Left lung (tissue), 4 donors: ENCODE measurements at regions not wholly inside any gene's neighbourhood (a gene's known extent, or its start where the extent isn't known, plus 50 kb on each side); places are given as distances from the start of the nearest gene placed in this dataset.

Experiments
- ATAC-seq: fragments of 200-7000 bp; cut with Tn5 transposase; one replicate; pipeline ENCODE4 v1.9.1; 2020; ENCODE audit warnings: moderate library complexity
- DNase-seq, 4 donors: peaks; one replicate each; pipeline ENCODE4 v3.0.0-alpha.2; 2013 to 2020
- H3K27ac ChIP-seq, 2 donors: fragments of 200-600 bp; sonication (generic) in 1 of 2; one replicate each; pipeline versions ENCODE4 v1.5.0 to v1.8.0; 2020 to 2021
- H3K27me3 ChIP-seq, 2 donors: fragments of 200-600 bp; sonication (generic) in 1 of 2; one replicate each; pipeline versions ENCODE4 v1.5.0 to v1.8.0; 2020 to 2021
- H3K36me3 ChIP-seq, 2 donors: fragments of 200-600 bp; sonication (generic) in 1 of 2; one replicate each; pipeline versions ENCODE4 v1.5.0 to v1.8.0; 2020 to 2021
- H3K4me1 ChIP-seq, 2 donors: fragments of 200-600 bp; one replicate each; pipeline ENCODE4 v1.8.0; 2021
- H3K4me3 ChIP-seq, 2 donors: fragments of 200-600 bp; sonication (generic) in 1 of 2; one replicate each; pipeline versions ENCODE4 v1.5.0 to v1.8.0; 2020 to 2021; ENCODE audit warnings: mild to moderate bottlenecking in 1 of 2
- H3K9me3 ChIP-seq, 2 donors: fragments of 200-600 bp; sonication (generic) in 1 of 2; one replicate each; pipeline versions ENCODE4 v1.5.0 to v1.8.0; 2020 to 2021
- intact Hi-C, 2 donors: fragments of 100-400 bp; cut with DNase I; formaldehyde crosslinking; loops; one replicate each; pipeline versions ENCODE4 v1.11.2 to v1.14.2; 2022
- TF ChIP-seq, protein P1 (sequence below), 2 donors: fragments of 200-600 bp; sonication (generic) in 1 of 2; IDR thresholded peaks; one replicate each; pipeline versions ENCODE4 v1.5.0 to v1.8.0; 2021; ENCODE audit warnings: antibody characterized with exemption in 2 of 2
- donor health status: DM: no; HTN: yes; CAD: no.
- donor health status: DM: no; HTN: no; CAD: no.

DNA sequence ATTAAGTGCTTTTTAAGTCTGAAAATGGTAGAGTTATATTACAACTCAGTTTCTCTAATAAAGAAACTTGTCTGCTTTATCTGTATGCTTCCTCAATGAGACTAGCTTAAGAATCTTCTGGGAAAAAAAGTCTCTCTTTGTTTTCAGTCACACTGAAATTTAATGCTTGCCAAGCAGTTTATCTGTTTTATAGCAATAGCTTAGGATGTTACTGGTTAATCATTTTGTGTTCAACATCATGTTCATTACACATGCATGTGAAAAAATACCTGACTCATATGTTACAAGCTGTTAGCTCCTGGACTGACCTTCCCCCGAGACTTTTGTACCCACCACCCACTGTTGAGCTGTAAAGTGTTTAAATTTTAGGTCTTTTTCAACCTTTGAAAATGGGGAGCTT, 706.2 kb upstream of the CBLB start:
- DNase-seq (no peak), ATAC-seq (no peak)
- Histone ChIP-seq H3K27me3 (no peaks in the 10 kb centered on the region), H3K4me1 (no peaks in the 10 kb centered on the region), H3K36me3 (no peaks in the 10 kb centered on the region), H3K4me3 (no peak overlapping the region), H3K9me3 (no peaks in the 10 kb centered on the region), H3K27ac (no peak overlapping the region)
- intact Hi-C loops = no loop called here
- TF ChIP-seq, protein P1, sequence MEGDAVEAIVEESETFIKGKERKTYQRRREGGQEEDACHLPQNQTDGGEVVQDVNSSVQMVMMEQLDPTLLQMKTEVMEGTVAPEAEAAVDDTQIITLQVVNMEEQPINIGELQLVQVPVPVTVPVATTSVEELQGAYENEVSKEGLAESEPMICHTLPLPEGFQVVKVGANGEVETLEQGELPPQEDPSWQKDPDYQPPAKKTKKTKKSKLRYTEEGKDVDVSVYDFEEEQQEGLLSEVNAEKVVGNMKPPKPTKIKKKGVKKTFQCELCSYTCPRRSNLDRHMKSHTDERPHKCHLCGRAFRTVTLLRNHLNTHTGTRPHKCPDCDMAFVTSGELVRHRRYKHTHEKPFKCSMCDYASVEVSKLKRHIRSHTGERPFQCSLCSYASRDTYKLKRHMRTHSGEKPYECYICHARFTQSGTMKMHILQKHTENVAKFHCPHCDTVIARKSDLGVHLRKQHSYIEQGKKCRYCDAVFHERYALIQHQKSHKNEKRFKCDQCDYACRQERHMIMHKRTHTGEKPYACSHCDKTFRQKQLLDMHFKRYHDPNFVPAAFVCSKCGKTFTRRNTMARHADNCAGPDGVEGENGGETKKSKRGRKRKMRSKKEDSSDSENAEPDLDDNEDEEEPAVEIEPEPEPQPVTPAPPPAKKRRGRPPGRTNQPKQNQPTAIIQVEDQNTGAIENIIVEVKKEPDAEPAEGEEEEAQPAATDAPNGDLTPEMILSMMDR (IDR thresholded peaks at IDR 0.05) = no peak

DNA sequence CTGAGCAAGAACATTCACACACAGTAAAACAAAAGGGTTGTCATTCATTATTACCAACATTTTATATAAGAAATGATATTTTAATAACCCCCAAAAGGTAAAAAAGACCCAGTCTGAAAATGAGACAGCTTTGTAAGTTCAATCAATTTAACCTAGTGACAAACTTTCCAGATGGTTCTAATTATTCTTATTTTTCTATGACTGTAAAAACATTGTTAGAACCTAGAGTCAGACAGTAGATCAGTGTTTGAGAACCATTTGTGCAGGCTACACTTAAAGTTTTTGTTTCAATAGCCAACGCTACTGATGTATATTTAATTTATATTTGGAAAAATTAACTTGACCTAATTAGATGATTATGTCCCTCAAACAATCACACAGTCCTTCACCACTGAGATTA, 708.4 kb upstream of the CBLB start:
- no peaks in the 10 kb centered on the region for H3K36me3 ChIP-seq
- H3K4me1 ChIP-seq = no peaks in the 10 kb centered on the region
- ATAC-seq = no peak
- no peaks in the 10 kb centered on the region for H3K9me3 ChIP-seq
- no peak overlapping the region for H3K4me3 ChIP-seq
- intact Hi-C loops = no loop called here
- no peak for DNase-seq
- no peak overlapping the region for H3K27ac ChIP-seq
- H3K27me3 ChIP-seq = no peaks in the 10 kb centered on the region
- TF ChIP-seq, protein P1 (IDR thresholded peaks at IDR 0.05) = no peak

DNA sequence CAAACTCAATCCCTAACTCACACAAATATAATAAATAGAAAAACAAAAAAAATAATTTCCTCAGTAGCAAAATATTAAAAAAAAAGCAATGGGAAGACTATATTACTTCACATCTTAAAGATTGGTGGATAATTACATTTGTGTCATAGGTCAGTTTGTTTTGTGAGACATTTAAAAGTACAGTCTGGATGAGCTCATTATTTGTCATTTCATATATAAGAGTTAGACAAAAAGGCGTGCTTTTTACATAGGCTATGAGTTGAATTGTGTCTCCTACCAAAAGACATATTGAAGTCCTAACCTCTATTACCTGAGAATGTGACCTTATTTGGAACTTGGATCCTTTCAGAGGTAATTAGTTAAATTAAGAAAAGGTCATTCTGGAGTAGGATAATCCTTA, 710.1 kb upstream of the CBLB start:
- ATAC-seq (no peak), DNase-seq (no peak)
- TF ChIP-seq, protein P1 (IDR thresholded peaks at IDR 0.05) = no peak
- H3K4me3 ChIP-seq = no peak overlapping the region
- no peaks in the 10 kb centered on the region for H3K36me3 ChIP-seq
- H3K9me3 ChIP-seq = no peaks in the 10 kb centered on the region
- no peak overlapping the region for H3K27ac ChIP-seq
- intact Hi-C loops = no loop called here
- no peaks in the 10 kb centered on the region for H3K4me1 ChIP-seq
- H3K27me3 ChIP-seq = no peaks in the 10 kb centered on the region

DNA sequence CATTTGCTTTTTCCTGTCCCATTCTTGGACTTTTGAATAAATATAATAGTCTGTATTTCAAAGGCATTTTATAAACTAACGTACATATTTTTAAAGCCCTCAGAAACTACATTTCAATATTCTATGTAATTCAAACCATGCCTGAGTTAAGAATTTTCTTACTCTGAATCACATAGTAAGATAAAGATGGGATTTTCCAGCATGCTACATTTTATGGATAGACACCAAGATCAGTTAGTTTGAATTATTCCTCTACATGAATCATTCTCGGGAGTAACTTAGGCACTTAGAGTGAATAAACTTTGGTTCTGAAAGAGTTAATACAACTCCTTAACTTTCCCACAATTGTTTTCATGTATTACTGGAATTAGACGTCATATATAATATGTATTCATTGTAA, 713.3 kb upstream of the CBLB start:
- Histone ChIP-seq H3K36me3 (no peaks in the 10 kb centered on the region), H3K9me3 (no peaks in the 10 kb centered on the region), H3K4me3 (no peak overlapping the region), H3K27me3 (no peaks in the 10 kb centered on the region), H3K4me1 (no peaks in the 10 kb centered on the region), H3K27ac (no peak overlapping the region)
- intact Hi-C loops = no loop called here
- no peak for DNase-seq
- no peak for ATAC-seq
- TF ChIP-seq, protein P1 (IDR thresholded peaks at IDR 0.05) = no peak

DNA sequence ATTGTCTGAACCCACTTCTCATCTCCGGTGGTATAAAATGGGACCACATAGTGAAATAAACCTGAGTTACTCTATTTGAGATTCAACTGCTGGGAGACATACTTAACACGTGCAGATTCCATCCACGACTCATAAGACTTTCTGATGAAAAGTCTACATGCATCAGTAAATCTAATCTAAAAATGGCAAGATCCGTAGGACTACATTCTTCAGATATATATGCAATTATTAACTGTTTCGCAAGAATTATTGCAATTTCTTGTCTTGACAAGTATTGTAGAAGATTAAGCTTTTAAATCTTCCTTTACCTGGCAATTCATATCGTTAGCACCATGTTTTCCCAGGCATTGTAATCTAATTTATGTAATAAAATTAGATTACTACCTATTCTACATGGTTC, 718.7 kb upstream of the CBLB start:
- DNase-seq (no peak), ATAC-seq (no peak)
- Histone ChIP-seq H3K27me3 (no peaks in the 10 kb centered on the region), H3K36me3 (no peaks in the 10 kb centered on the region), H3K4me1 (no peaks in the 10 kb centered on the region), H3K27ac (no peak overlapping the region), H3K9me3 (no peaks in the 10 kb centered on the region), H3K4me3 (no peak overlapping the region)
- intact Hi-C loops = no loop called here
- TF ChIP-seq, protein P1 (IDR thresholded peaks at IDR 0.05) = no peak
